HepG2 (cell line): ENCODE measurements at regions not wholly inside any gene's neighbourhood (a gene's known extent, or its start where the extent isn't known, plus 50 kb on each side); places are given as distances from the start of the nearest gene placed in this dataset.

Experiments
- ATAC-seq: fragments of 200-7000 bp; cut with Tn5 transposase; 3 replicates; pipeline ENCODE4 v1.9.1; 2020; ENCODE audit warnings: mild to moderate bottlenecking, moderate library complexity
- BruUV-seq: library from RNA; stranded (reverse); fragments of 400-500 nt; replicated peaks from 2 replicates; lab custom pipeline; 2021; lab: Mats Ljungman, UMichigan
- CTCF ChIA-PET: fragments of 300-600 bp; formaldehyde crosslinking; extraction: SDS; loops from one replicate; lab custom pipeline; 2021; ENCODE audit warnings: low total read pairs, inconsistent platforms, low intra/inter-chr PET ratio; lab: Yijun Ruan, JAX
- POLR2A ChIA-PET: fragments of 350-600 bp; sonication (Branson Sonifier 250); formaldehyde crosslinking; loops from one replicate; lab custom pipeline; 2020; ENCODE audit warnings: antibody characterized with exemption, inconsistent platforms; lab: Yijun Ruan, JAX
- DNase-seq: peaks from one replicate; pipeline ENCODE4 v3.0.0-alpha.2; 2015; ENCODE audit warnings: low spot score
- FAIRE-seq: peaks from 3 replicates; lab custom pipeline; 2011; peaks lifted over from hg19 to GRCh38; lab: Jason Lieb, UNC
- H2AFZ ChIP-seq: one replicate; pipeline ENCODE4 v1.6.1; 2011; ENCODE audit warnings: low read length, inconsistent platforms
- H3K27ac ChIP-seq: fragments of 300-600 bp; 3 replicates; pipeline ENCODE4 v1.8.0; 2011; ENCODE audit warnings: mixed run types, mild to moderate bottlenecking, mixed read lengths, low read length, inconsistent platforms; ENCODE audit not compliant: insufficient read depth; ENCODE audit errors: extremely low read length
- H3K27me3 ChIP-seq, 2 experiments: fragments of 200-600 bp in 1 of 2; 2 replicates in 1 of 2; 3 replicates in 1 of 2; pipeline versions ENCODE4 v1.6.0 to v1.8.0; 2011; ENCODE audit warnings: low read length in 2 of 2, mild to moderate bottlenecking in 2 of 2, moderate library complexity in 2 of 2, inconsistent platforms in 1 of 2; ENCODE audit not compliant: insufficient read depth in 2 of 2, control insufficient read depth in 1 of 2
- H3K36me3 ChIP-seq, 2 experiments: fragments of 200-600 bp in 1 of 2; replicated peaks in 1 of 2; 2 replicates in 1 of 2; 3 replicates in 1 of 2; pipeline versions ENCODE4 v1.5.1 to v1.8.0; 2011; ENCODE audit warnings: low read length in 2 of 2, inconsistent platforms in 1 of 2; ENCODE audit not compliant: insufficient read depth in 2 of 2, control insufficient read depth in 1 of 2
- H3K4me1 ChIP-seq: 2 replicates; pipeline ENCODE4 v1.5.1; 2012; ENCODE audit warnings: low read length, inconsistent platforms; ENCODE audit not compliant: insufficient read depth
- H3K4me2 ChIP-seq: 2 replicates; pipeline ENCODE4 v1.6.0; 2011; ENCODE audit warnings: low read depth, low read length, inconsistent platforms
- H3K4me3 ChIP-seq, 3 experiments: fragments of 200-600 bp in 1 of 3; sonication (generic), shearing (Covaris generic) in 1 of 3; replicated peaks in 1 of 3; 2 replicates each; pipeline ENCODE4 v1.5.1; 2011 to 2016; ENCODE audit warnings: low read length in 3 of 3, inconsistent platforms in 2 of 3, low read depth in 2 of 3, mild to moderate bottlenecking in 2 of 3, control low read depth in 1 of 3, mixed read lengths in 1 of 3; ENCODE audit not compliant: insufficient read depth in 1 of 3
- H3K79me2 ChIP-seq: one replicate; pipeline ENCODE4 v1.6.1; 2011; ENCODE audit warnings: low read length, inconsistent platforms; ENCODE audit not compliant: insufficient read depth
- H3K9ac ChIP-seq: 2 replicates; pipeline ENCODE4 v1.6.0; 2011; ENCODE audit warnings: mild to moderate bottlenecking, low read depth, low read length, inconsistent platforms; ENCODE audit not compliant: insufficient read depth
- H3K9me3 ChIP-seq: 2 replicates; pipeline ENCODE4 v1.5.1; 2012; ENCODE audit warnings: mild to moderate bottlenecking, low read length
- H4K20me1 ChIP-seq: 2 replicates; pipeline ENCODE4 v1.6.0; 2011; ENCODE audit warnings: inconsistent platforms, mild to moderate bottlenecking, low read length, moderate library complexity; ENCODE audit not compliant: insufficient read depth
- ATM ChIP-seq: fragments of 450-650 bp; IDR thresholded peaks from 2 replicates; pipeline ENCODE4 v1.7.1; 2017; ENCODE audit warnings: mild to moderate bottlenecking, borderline replicate concordance
- CERS6 ChIP-seq: sonication (generic); formaldehyde crosslinking; IDR thresholded peaks from 2 replicates; pipeline ENCODE4 v1.5.0; 2020; ENCODE audit warnings: missing genetic modification reagents
- HCFC1 ChIP-seq: fragments of 150-350 bp; IDR thresholded peaks from 2 replicates; pipeline ENCODE4 v1.6.1; 2014; ENCODE audit warnings: low read depth, low read length
- HDAC2 ChIP-seq: sonication (generic); formaldehyde crosslinking; IDR thresholded peaks from 2 replicates; pipeline ENCODE4 v1.4.0; 2020; ENCODE audit warnings: missing genetic modification reagents
- IRX3 ChIP-seq: sonication (generic); formaldehyde crosslinking; IDR thresholded peaks from 2 replicates; pipeline ENCODE4 v1.8.1; 2023; ENCODE audit warnings: mild to moderate bottlenecking, low read depth, missing genetic modification reagents, borderline replicate concordance
- LBX2 ChIP-seq: sonication (generic); formaldehyde crosslinking; IDR thresholded peaks from 2 replicates; pipeline ENCODE4 v1.5.0; 2020; ENCODE audit warnings: missing genetic modification reagents, mild to moderate bottlenecking, borderline replicate concordance
- POLR2AphosphoS2 ChIP-seq: IDR thresholded peaks from 2 replicates; pipeline ENCODE4 v1.6.1; 2011; ENCODE audit warnings: low read depth, low read length, improper control_type of control experiment
- TAF1 ChIP-seq: sonication (generic); formaldehyde crosslinking; IDR thresholded peaks from 2 replicates; pipeline ENCODE4 v1.4.0; 2020; ENCODE audit warnings: missing genetic modification reagents
- ZNF34 ChIP-seq: sonication (generic); formaldehyde crosslinking; IDR thresholded peaks from 2 replicates; pipeline ENCODE4 v1.4.0; 2020; ENCODE audit warnings: mild to moderate bottlenecking, missing genetic modification reagents, borderline replicate concordance
- ZNF550 ChIP-seq: sonication (generic); formaldehyde crosslinking; IDR thresholded peaks from 2 replicates; pipeline ENCODE4 v1.4.0; 2020; ENCODE audit warnings: mild to moderate bottlenecking, missing genetic modification reagents, borderline replicate concordance
- ZNF609 ChIP-seq: sonication (generic); formaldehyde crosslinking; IDR thresholded peaks from 2 replicates; pipeline ENCODE4 v1.4.0; 2020; ENCODE audit warnings: mild to moderate bottlenecking, missing genetic modification reagents, borderline replicate concordance
- ZNF747 ChIP-seq: sonication (generic); formaldehyde crosslinking; IDR thresholded peaks from 2 replicates; pipeline ENCODE4 v1.8.1; 2023; ENCODE audit warnings: missing genetic modification reagents, mild to moderate bottlenecking, borderline replicate concordance
- WGBS: methylation state at CpG from one replicate; pipeline ENCODE4 v1.1.6; 2017; ENCODE audit warnings: low lambda C conversion rate; 5-methylcytosine and 5-hydroxymethylcytosine counted together
- in situ Hi-C: cut with HindIII; loops from 2 replicates; pipeline ENCODE4 v1.10.0; 2017; ENCODE audit warnings: low pct_unique_long_range_greater_than_20kb; ENCODE audit not compliant: extremely low pct_ligation_motif_present
- intact Hi-C: fragments of 100-400 bp; cut with micrococcal nuclease; formaldehyde crosslinking; loops from one replicate; pipeline ENCODE4 v1.10.0; 2022; ENCODE audit not compliant: unreplicated experiment

- H2AFZ ChIP-seq: no peak overlapping the region
- no peak for DNase-seq
- H3K27ac ChIP-seq: no peak overlapping the region
- no TSS peak for BruUV-seq
- TF ChIP-seq IRX3 (no peak), LBX2 (CRISPR knock-in tag) (no peak), ZNF747 (CRISPR knock-in tag) (no peak), HCFC1 (no peak), TAF1 (CRISPR knock-in tag) (no peak), HDAC2 (CRISPR knock-in tag) (no peak)
- no peaks in the 10 kb centered on the region for H3K36me3 ChIP-seq
- CTCF ChIA-PET: no interaction called here
- intact Hi-C loops (no loop called here), in situ Hi-C loops (no loop called here)
- 41% methylated on average over 14 of the region's 24 CpGs for WGBS
- H3K27me3 ChIP-seq: no peaks in the 10 kb centered on the region
- no peak overlapping the region for H3K4me3 ChIP-seq
- no peaks in the 10 kb centered on the region for H3K79me2 ChIP-seq
- peaks cover 10% of the 10 kb centered on the region for H3K9me3 ChIP-seq
- ATAC-seq: no peak
- no peaks in the 10 kb centered on the region for H3K4me1 ChIP-seq
- no peaks in the 10 kb centered on the region for H4K20me1 ChIP-seq
- no peak overlapping the region for H3K4me2 ChIP-seq
- H3K9ac ChIP-seq: no peak overlapping the region
- POLR2A ChIA-PET: no interaction called here
- FAIRE-seq: no peak
Observed at GRCh38 chr10:52871191-52871843, 98.7 kb upstream of the MBL2 start.

- no peak for FAIRE-seq
- Histone ChIP-seq H3K36me3 (no peaks in the 10 kb centered on the region), H3K9ac (no peak overlapping the region), H3K4me1 (no peaks in the 10 kb centered on the region), H2AFZ (no peak overlapping the region), H3K27ac (no peak overlapping the region), H3K79me2 (no peaks in the 10 kb centered on the region), H3K9me3 (peaks cover 10% of the 10 kb centered on the region), H3K4me3 (no peak overlapping the region), H4K20me1 (no peaks in the 10 kb centered on the region), H3K4me2 (no peak overlapping the region), H3K27me3 (no peaks in the 10 kb centered on the region)
- WGBS: 0% methylated on average over 3 of the region's 3 CpGs
- ChIA-PET CTCF (no interaction called here), POLR2A (no interaction called here)
- intact Hi-C loops (no loop called here), in situ Hi-C loops (no loop called here)
- no peak for DNase-seq
- no TSS peak for BruUV-seq
- ATAC-seq: no peak
- TF ChIP-seq ZNF34 (CRISPR knock-in tag) (no peak), ATM (no peak), ZNF609 (no peak), ZNF550 (no peak), POLR2AphosphoS2 (no peak), CERS6 (no peak)
Observed at GRCh38 chr10:52870562-52870961, 98.0 kb upstream of the MBL2 start.
